ENCODE measurements at regions not wholly inside any gene's neighbourhood (a gene's known extent, or its start where the extent isn't known, plus 50 kb on each side); places are given as distances from the start of the nearest gene placed in this dataset.

- TF ChIP-seq POLR2A (IDR thresholded peaks at IDR 0.05) (no peak), CTCF (IDR thresholded peaks at IDR 0.05) (no peak)
Measured at GRCh38 chr14:80316441-80316840, 105.1 kb upstream of the DIO2 start.
